Trophoblast cell (in vitro differentiated cells and primary cell): ENCODE measurements at regions not wholly inside any gene's neighbourhood (a gene's known extent, or its start where the extent isn't known, plus 50 kb on each side); places are given as distances from the start of the nearest gene placed in this dataset.
"Not testable (repeated sequence)": the region's sequence is repeated elsewhere in the genome, so short reads cannot be mapped to it uniquely, and the experiment has no call there.

Source experiments
- DNase-seq, 2 donors: peaks; one replicate each; pipeline ENCODE4 v3.0.0-alpha.2; 2016
- H2AFZ ChIP-seq: 2 replicates; pipeline ENCODE4 v1.6.1; 2013; ENCODE audit warnings: low read length, moderate library complexity, mild to moderate bottlenecking; ENCODE audit not compliant: insufficient read depth, poor library complexity
- H2AK5ac ChIP-seq: 2 replicates; pipeline ENCODE4 v1.6.1; 2013; ENCODE audit warnings: mild to moderate bottlenecking, low read length
- H2BK120ac ChIP-seq: 2 replicates; pipeline ENCODE4 v1.6.1; 2013; ENCODE audit warnings: low read length, mild to moderate bottlenecking, moderate library complexity; ENCODE audit not compliant: insufficient read depth, poor library complexity
- H2BK12ac ChIP-seq: 2 replicates; pipeline ENCODE4 v1.6.1; 2013; ENCODE audit warnings: mild to moderate bottlenecking, low read length, moderate library complexity
- H2BK5ac ChIP-seq: 2 replicates; pipeline ENCODE4 v1.6.1; 2013; ENCODE audit warnings: low read length, low read depth, moderate library complexity, mild to moderate bottlenecking; ENCODE audit not compliant: poor library complexity
- H3K14ac ChIP-seq: 2 replicates; pipeline ENCODE4 v1.6.1; 2013; ENCODE audit warnings: mild to moderate bottlenecking, low read length
- H3K18ac ChIP-seq: 2 replicates; pipeline ENCODE4 v1.6.1; 2013; ENCODE audit warnings: mild to moderate bottlenecking, low read length
- H3K23ac ChIP-seq: 2 replicates; pipeline ENCODE4 v1.6.1; 2013; ENCODE audit warnings: low read length
- H3K27ac ChIP-seq: 2 replicates; pipeline ENCODE4 v1.5.1; 2013; ENCODE audit warnings: low read depth, mild to moderate bottlenecking, inconsistent platforms, low read length, moderate library complexity
- H3K27me3 ChIP-seq: 2 replicates; pipeline ENCODE4 v1.6.1; 2013; ENCODE audit warnings: inconsistent platforms, mild to moderate bottlenecking, low read length, moderate library complexity; ENCODE audit not compliant: insufficient read depth
- H3K36me3 ChIP-seq, 2 experiments: 1 replicate in 1 of 2; 2 replicates in 1 of 2; pipeline ENCODE4 v1.6.1; 2013; ENCODE audit warnings: low read length in 2 of 2, mild to moderate bottlenecking in 2 of 2, moderate library complexity in 1 of 2; ENCODE audit not compliant: insufficient read depth in 2 of 2, control insufficient read depth in 1 of 2
- H3K4ac ChIP-seq: 2 replicates; pipeline ENCODE4 v1.6.1; 2013; ENCODE audit warnings: low read depth, mild to moderate bottlenecking, low read length, moderate library complexity
- H3K4me1 ChIP-seq, 2 experiments: 1 replicate in 1 of 2; 2 replicates in 1 of 2; pipeline ENCODE4 v1.6.1; 2013; ENCODE audit warnings: low read length in 2 of 2, mild to moderate bottlenecking in 2 of 2, moderate library complexity in 1 of 2; ENCODE audit not compliant: insufficient read depth in 2 of 2, control insufficient read depth in 1 of 2
- H3K4me2 ChIP-seq: 2 replicates; pipeline ENCODE4 v1.6.1; 2013; ENCODE audit warnings: inconsistent platforms, mild to moderate bottlenecking, low read length, moderate library complexity
- H3K4me3 ChIP-seq: 2 replicates; pipeline ENCODE4 v1.5.1; 2013; ENCODE audit warnings: mild to moderate bottlenecking, low read depth, low read length, inconsistent platforms
- H3K79me1 ChIP-seq: one replicate; pipeline ENCODE4 v1.6.1; 2013; ENCODE audit warnings: low read length
- H3K79me2 ChIP-seq: 2 replicates; pipeline ENCODE4 v1.6.1; 2013; ENCODE audit warnings: low read length, mild to moderate bottlenecking; ENCODE audit not compliant: control insufficient read depth, insufficient read depth, poor library complexity
- H3K9ac ChIP-seq: 2 replicates; pipeline ENCODE4 v1.6.1; 2013; ENCODE audit warnings: mild to moderate bottlenecking, low read length
- H3K9me3 ChIP-seq: 2 replicates; pipeline ENCODE4 v1.6.1; 2013; ENCODE audit warnings: low read depth, mild to moderate bottlenecking, control low read depth, inconsistent platforms, low read length; ENCODE audit not compliant: insufficient read depth
- H4K12ac ChIP-seq: 2 replicates; pipeline ENCODE4 v1.6.1; 2013; ENCODE audit warnings: low read depth, mild to moderate bottlenecking, low read length, moderate library complexity
- H4K8ac ChIP-seq: 2 replicates; pipeline ENCODE4 v1.6.1; 2013; ENCODE audit warnings: low read depth, mild to moderate bottlenecking, low read length, moderate library complexity
- H4K91ac ChIP-seq: one replicate; pipeline ENCODE4 v1.6.1; 2013; ENCODE audit warnings: low read depth, mild to moderate bottlenecking, low read length, moderate library complexity
- WGBS: extraction: QIAGEN DNeasy Blood & Tissue Kit; methylation state at CpG from one replicate; pipeline ENCODE4 v1.1.7; 2013; ENCODE audit warnings: missing lambda C conversion rate; ENCODE audit not compliant: insufficient read length, insufficient coverage; ENCODE audit errors: extremely low coverage; 5-methylcytosine and 5-hydroxymethylcytosine counted together

DNA sequence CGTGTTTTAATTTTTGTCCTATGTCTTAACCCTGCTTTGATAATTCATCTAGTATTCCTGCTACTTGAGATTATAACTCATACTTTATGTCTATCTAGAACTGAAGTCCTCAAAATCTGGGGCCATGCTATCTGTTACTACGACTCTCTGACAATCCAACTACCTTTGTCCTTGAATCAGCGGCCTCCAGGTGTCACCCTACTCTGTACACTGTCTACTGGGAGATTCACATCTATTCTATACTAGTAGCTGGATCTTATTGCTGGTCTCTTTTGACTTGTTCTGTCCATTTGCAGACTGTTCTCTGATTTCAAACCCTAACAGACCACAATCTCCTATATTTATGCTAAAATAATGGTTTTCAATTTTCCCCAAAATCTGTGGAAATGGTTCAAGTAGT, 225.5 kb upstream of the ELAVL2 start:
- Histone ChIP-seq H3K79me1 (no peaks in the 10 kb centered on the region), H2BK120ac (no peak overlapping the region), H3K18ac (no peak overlapping the region), H2BK5ac (no peak overlapping the region), H4K91ac (no peak overlapping the region), H3K14ac (no peak overlapping the region), H3K79me2 (no peaks in the 10 kb centered on the region), H3K9me3 (no peaks in the 10 kb centered on the region), H3K4ac (no peak overlapping the region), H3K4me1 (no peaks in the 10 kb centered on the region), H4K12ac (no peak overlapping the region), H3K9ac (no peak overlapping the region), H2AFZ (no peak overlapping the region), H3K36me3 (no peaks in the 10 kb centered on the region), H3K27me3 (no peaks in the 10 kb centered on the region), H3K4me3 (no peak overlapping the region), H4K8ac (no peak overlapping the region), H2AK5ac (no peak overlapping the region), H2BK12ac (no peak overlapping the region), H3K27ac (no peak overlapping the region), H3K4me2 (no peak overlapping the region), H3K23ac (no peak overlapping the region)
- WGBS = no CpG with 5 or more reads among the region's 3 CpGs
- DNase-seq = no peak

DNA sequence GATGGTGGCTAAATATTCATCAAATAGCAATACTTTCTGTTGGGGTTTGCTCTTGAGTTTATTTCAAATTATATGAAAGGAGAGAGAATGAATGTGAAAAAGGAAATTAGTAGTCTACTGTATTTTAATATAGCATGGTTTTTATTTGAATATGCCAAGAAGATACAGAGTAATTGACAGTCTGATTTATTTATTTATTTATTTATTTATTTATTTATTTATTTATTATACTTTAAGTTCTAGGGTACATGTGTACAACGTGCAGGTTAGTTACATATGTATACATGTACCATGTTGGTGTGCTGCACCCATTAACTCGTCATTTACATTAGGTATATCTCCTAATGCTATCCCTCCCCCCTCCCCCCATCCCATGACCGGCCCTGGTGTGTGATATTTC, 224.2 kb upstream of the ELAVL2 start:
- H3K27me3 ChIP-seq, H3K18ac ChIP-seq, H2BK12ac ChIP-seq, H2BK5ac ChIP-seq, H3K4me3 ChIP-seq, H2AFZ ChIP-seq, H3K79me2 ChIP-seq, H3K4ac ChIP-seq, H3K14ac ChIP-seq, DNase-seq, H3K9me3 ChIP-seq, H4K8ac ChIP-seq, H4K12ac ChIP-seq, H3K79me1 ChIP-seq, H3K4me2 ChIP-seq, H2BK120ac ChIP-seq, H3K9ac ChIP-seq, H3K4me1 ChIP-seq, H4K91ac ChIP-seq, H3K23ac ChIP-seq, H3K36me3 ChIP-seq, H3K27ac ChIP-seq, H2AK5ac ChIP-seq: not testable (repeated sequence)
- WGBS = no CpG with 5 or more reads among the region's 3 CpGs

DNA sequence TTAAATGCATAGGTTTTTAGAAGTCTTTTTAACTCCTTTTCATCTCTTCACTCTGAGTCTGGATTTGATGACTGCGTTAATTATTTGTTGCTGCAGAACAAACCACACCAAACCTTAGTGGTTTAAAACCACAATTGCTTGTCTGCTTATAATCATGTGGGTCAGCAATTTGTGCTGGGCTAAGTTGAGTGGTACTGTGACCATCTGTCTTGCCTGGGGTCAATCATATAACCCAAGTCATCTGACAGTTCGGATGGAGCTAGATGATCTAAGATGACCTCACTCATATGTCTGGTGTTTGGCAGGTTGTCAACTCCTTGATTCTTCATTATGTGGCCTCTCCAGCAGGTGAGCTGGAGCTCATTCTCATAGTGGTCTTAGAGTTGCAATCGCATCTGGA, 219.1 kb upstream of the ELAVL2 start:
- Histone ChIP-seq H2BK5ac (no peak overlapping the region), H3K36me3 (no peaks in the 10 kb centered on the region), H3K27me3 (no peaks in the 10 kb centered on the region)

DNA sequence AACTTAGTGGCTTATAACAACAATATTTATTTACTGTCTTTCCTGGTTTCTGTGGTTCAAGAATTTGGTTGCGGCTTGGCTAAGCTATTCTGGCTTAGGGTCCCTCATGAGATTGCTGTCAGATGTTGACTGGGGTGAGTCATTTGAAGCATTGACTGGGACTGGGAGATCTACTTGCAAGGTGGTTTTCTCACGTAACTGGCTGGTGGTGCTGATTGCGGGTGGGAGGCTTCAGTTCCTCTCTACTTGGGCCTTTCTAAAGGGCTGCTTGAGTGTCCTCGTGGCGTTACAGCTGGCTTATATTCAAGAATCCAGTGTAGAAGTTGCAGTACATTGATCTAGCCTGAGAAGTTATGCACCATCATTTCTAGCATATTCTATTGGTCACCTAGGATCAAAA, 218.5 kb upstream of the ELAVL2 start:
- Histone ChIP-seq H3K79me1 (no peaks in the 10 kb centered on the region), H2BK120ac (no peak overlapping the region)

More for the DNA sequence above, 219.1 kb upstream of the ELAVL2 start:
- no peak overlapping the region for H3K4me2 ChIP-seq
- no peak overlapping the region for H2BK12ac ChIP-seq
- no peak overlapping the region for H3K4ac ChIP-seq
- WGBS = no CpG with 5 or more reads among the region's 3 CpGs
- no peak overlapping the region for H2BK120ac ChIP-seq
- H3K23ac ChIP-seq = no peak overlapping the region
- H3K79me2 ChIP-seq = no peaks in the 10 kb centered on the region
- H3K9ac ChIP-seq = no peak overlapping the region
- H3K27ac ChIP-seq = no peak overlapping the region
- no peak overlapping the region for H4K8ac ChIP-seq
- DNase-seq = no peak
- H3K14ac ChIP-seq = no peak overlapping the region
- no peak overlapping the region for H2AK5ac ChIP-seq
- no peaks in the 10 kb centered on the region for H3K79me1 ChIP-seq
- no peak overlapping the region for H2AFZ ChIP-seq
- no peak overlapping the region for H4K91ac ChIP-seq
- H3K4me3 ChIP-seq = no peak overlapping the region
- no peak overlapping the region for H4K12ac ChIP-seq
- H3K9me3 ChIP-seq = no peaks in the 10 kb centered on the region
- no peaks in the 10 kb centered on the region for H3K4me1 ChIP-seq
- no peak overlapping the region for H3K18ac ChIP-seq

More for the DNA sequence above, 218.5 kb upstream of the ELAVL2 start:
- Histone ChIP-seq H3K18ac (no peak overlapping the region), H3K14ac (no peak overlapping the region), H3K27ac (no peak overlapping the region), H3K4me2 (no peak overlapping the region), H2BK12ac (no peak overlapping the region), H2AFZ (no peak overlapping the region), H4K12ac (no peak overlapping the region), H4K91ac (no peak overlapping the region), H3K79me2 (no peaks in the 10 kb centered on the region), H3K27me3 (no peaks in the 10 kb centered on the region), H3K4me3 (no peak overlapping the region), H3K9me3 (no peaks in the 10 kb centered on the region), H2AK5ac (no peak overlapping the region), H2BK5ac (no peak overlapping the region), H3K36me3 (no peaks in the 10 kb centered on the region), H3K23ac (no peak overlapping the region), H3K4ac (no peak overlapping the region), H4K8ac (no peak overlapping the region), H3K4me1 (no peaks in the 10 kb centered on the region), H3K9ac (no peak overlapping the region)
- WGBS = no CpG with 5 or more reads among the region's 5 CpGs
- DNase-seq = no peak
